ENCODE measurements at regions not wholly inside any gene's neighbourhood (a gene's known extent, or its start where the extent isn't known, plus 50 kb on each side); places are given as distances from the start of the nearest gene placed in this dataset.

DNA sequence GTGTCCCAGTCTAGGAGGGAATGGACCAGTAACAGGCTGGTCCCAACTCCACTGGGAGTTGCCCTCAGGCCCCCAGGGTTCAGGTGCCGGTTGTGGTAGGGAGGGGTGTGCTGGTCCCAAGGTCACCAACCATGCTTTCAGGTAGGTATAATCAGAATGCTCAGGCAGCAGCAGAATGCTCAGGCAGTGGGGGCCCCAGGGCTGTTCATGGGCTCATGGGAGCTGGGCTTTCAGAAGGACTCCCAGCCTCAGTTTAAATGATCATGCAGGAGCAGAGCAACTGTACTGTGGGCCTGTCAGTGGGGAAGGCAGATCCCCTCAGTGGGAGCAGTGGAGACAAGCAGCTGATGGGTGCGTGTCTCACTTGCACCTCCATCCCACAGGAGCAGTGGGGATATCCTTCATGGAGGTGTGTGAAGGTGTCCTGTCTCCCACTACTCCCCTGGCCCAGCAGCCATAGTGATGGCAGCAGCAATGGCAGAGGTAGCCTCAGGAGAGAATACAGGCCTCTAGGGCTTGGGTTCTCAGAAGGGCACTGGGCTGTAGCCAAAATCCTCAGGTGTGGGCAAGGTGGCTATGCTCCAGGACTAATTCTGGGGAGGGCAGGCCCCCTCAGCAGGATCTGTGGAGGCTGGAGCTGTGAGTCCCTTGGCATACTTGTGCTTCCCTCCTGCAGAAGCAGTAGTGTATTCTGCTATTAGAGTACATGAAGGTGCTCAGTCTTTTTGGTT, 917.3 kb upstream of the B3GALT2 start:
- intact Hi-C loops (cut with DNase I): no loop called here
- WGBS, 2 donors: 100% methylated on average over 1 of the region's 2 CpGs; no CpG with 5 or more reads in 1 of the 2 donors
- H3K36me3 ChIP-seq: no peaks in the 10 kb centered on the region
- no peak overlapping the region for H3K27ac ChIP-seq
- no peaks in the 10 kb centered on the region for H3K27me3 ChIP-seq
- TF ChIP-seq CTCF (IDR thresholded peaks at IDR 0.05) (no peak), POLR2A (IDR thresholded peaks at IDR 0.05) (no peak)
- H3K4me1 ChIP-seq: no peaks in the 10 kb centered on the region
- DNase-seq: no peak
- H3K9me3 ChIP-seq: no peaks in the 10 kb centered on the region
- H3K4me3 ChIP-seq (replicated peaks in 1 of 3): no peak overlapping the region

DNA sequence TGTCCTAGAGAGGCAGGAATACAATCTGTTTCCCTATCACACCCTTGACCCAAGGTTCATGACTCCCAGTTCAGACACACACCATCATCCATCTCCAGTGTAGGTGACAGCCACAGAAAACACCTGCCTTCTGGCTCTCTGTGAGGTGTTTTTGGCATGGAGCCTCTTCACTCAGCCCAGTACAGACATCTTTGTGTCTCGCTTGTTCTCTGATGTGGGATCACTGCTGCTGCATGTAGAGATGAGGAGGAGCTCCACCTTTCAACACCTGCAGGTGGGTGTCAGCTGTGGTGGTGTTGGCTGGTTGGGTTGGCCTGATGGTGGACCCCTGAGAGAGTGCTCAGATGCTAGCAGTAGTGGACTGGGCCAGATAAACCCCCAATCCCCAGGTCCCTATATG, 916.7 kb upstream of the B3GALT2 start:
- Histone ChIP-seq H3K27ac (no peak overlapping the region), H3K36me3 (no peaks in the 10 kb centered on the region), H3K4me1 (no peaks in the 10 kb centered on the region), H3K9me3 (no peaks in the 10 kb centered on the region), H3K4me3 (replicated peaks in 1 of 3) (no peak overlapping the region), H3K27me3 (no peaks in the 10 kb centered on the region)
- DNase-seq: no peak
- TF ChIP-seq POLR2A (IDR thresholded peaks at IDR 0.05) (no peak), CTCF (IDR thresholded peaks at IDR 0.05) (no peak)
- intact Hi-C loops (cut with DNase I): no loop called here
- WGBS, 2 donors: 83 to 100% methylated on average over 1 of the region's 1 CpG

GRCh38 chr1:194102607-194103006, 916.2 kb upstream of the B3GALT2 start:
- H3K27me3 ChIP-seq: no peaks in the 10 kb centered on the region
- H3K9me3 ChIP-seq: no peaks in the 10 kb centered on the region
- H3K4me1 ChIP-seq: no peaks in the 10 kb centered on the region
- H3K27ac ChIP-seq: no peak overlapping the region
- DNase-seq: no peak
- WGBS, 2 donors: 47 to 83% methylated on average over 2 of the region's 2 CpGs
- TF ChIP-seq POLR2A (IDR thresholded peaks at IDR 0.05): no peak
- TF ChIP-seq CTCF (IDR thresholded peaks at IDR 0.05): no peak
- H3K36me3 ChIP-seq: no peaks in the 10 kb centered on the region
- no peak overlapping the region for H3K4me3 ChIP-seq (replicated peaks in 1 of 3)
- intact Hi-C loops (cut with DNase I): no loop called here

- WGBS, 2 donors: 56% methylated on average over 3 of the region's 3 CpGs
- TF ChIP-seq POLR2A (IDR thresholded peaks at IDR 0.05) (no peak), CTCF (IDR thresholded peaks at IDR 0.05) (no peak)
- Histone ChIP-seq H3K27me3 (no peaks in the 10 kb centered on the region), H3K9me3 (no peaks in the 10 kb centered on the region), H3K4me1 (no peaks in the 10 kb centered on the region), H3K36me3 (no peaks in the 10 kb centered on the region), H3K27ac (no peak overlapping the region), H3K4me3 (replicated peaks in 1 of 3) (no peak overlapping the region)
- intact Hi-C loops (cut with DNase I): no loop called here
- DNase-seq: no peak
These were observed 898.3 kb upstream of the B3GALT2 start for GRCh38 chr1:194084755-194085154.

- Histone ChIP-seq H3K27ac (no peak overlapping the region), H3K4me1 (no peaks in the 10 kb centered on the region), H3K27me3 (no peaks in the 10 kb centered on the region), H3K9me3 (no peaks in the 10 kb centered on the region), H3K36me3 (no peaks in the 10 kb centered on the region), H3K4me3 (replicated peaks in 1 of 3) (no peak overlapping the region)
- intact Hi-C loops (cut with DNase I): no loop called here
- DNase-seq: no peak
- TF ChIP-seq POLR2A (IDR thresholded peaks at IDR 0.05) (no peak), CTCF (IDR thresholded peaks at IDR 0.05) (no peak)
These were observed 895.0 kb upstream of the B3GALT2 start for GRCh38 chr1:194081444-194081843.

Data from thyroid gland (tissue), 4 donors.